DOHH2 (cell line): ENCODE measurements at regions not wholly inside any gene's neighbourhood (a gene's known extent, or its start where the extent isn't known, plus 50 kb on each side); places are given as distances from the start of the nearest gene placed in this dataset.

ENCODE experiments used
- H3F3A ChIP-seq: fragments of 200-600 bp; sonication (generic), shearing (Covaris generic); 2 replicates; pipeline ENCODE4 v1.6.0; 2016; ENCODE audit warnings: antibody characterized with exemption, mild to moderate bottlenecking; ENCODE audit not compliant: control insufficient read depth, insufficient read depth
- H3K27ac ChIP-seq: fragments of 200-600 bp; sonication (generic); 2 replicates; pipeline ENCODE4 v1.5.1; 2014; ENCODE audit warnings: low read depth, mild to moderate bottlenecking, low read length, moderate library complexity
- H3K27me3 ChIP-seq: fragments of 200-600 bp; sonication (generic); 2 replicates; pipeline ENCODE4 v1.6.1; 2014; ENCODE audit warnings: mild to moderate bottlenecking, low read length, mixed read lengths; ENCODE audit not compliant: control insufficient read depth
- H3K36me3 ChIP-seq: fragments of 200-600 bp; sonication (generic); 2 replicates; pipeline ENCODE4 v1.6.1; 2014; ENCODE audit warnings: mild to moderate bottlenecking, low read length, moderate library complexity, mixed read lengths; ENCODE audit not compliant: control insufficient read depth
- H3K4me1 ChIP-seq: fragments of 200-600 bp; sonication (generic); 2 replicates; pipeline ENCODE4 v1.6.1; 2014; ENCODE audit warnings: mild to moderate bottlenecking, low read length, mixed read lengths; ENCODE audit not compliant: control insufficient read depth
- H3K4me2 ChIP-seq: fragments of 200-600 bp; sonication (generic); 2 replicates; pipeline ENCODE4 v1.6.0; 2014; ENCODE audit warnings: mild to moderate bottlenecking, low read length, moderate library complexity
- H3K4me3 ChIP-seq: fragments of 200-600 bp; sonication (generic); 2 replicates; pipeline ENCODE4 v1.5.1; 2014; ENCODE audit warnings: mild to moderate bottlenecking, low read length, mixed read lengths
- H3K79me2 ChIP-seq: fragments of 200-600 bp; sonication (generic); 2 replicates; pipeline ENCODE4 v1.6.1; 2014; ENCODE audit warnings: mild to moderate bottlenecking, low read length, mixed read lengths; ENCODE audit not compliant: control insufficient read depth
- H3K9me2 ChIP-seq: fragments of 200-600 bp; sonication (generic); replicated peaks from 2 replicates; pipeline ENCODE4 v1.6.1; 2014; ENCODE audit warnings: mild to moderate bottlenecking, low read length, mixed read lengths; ENCODE audit not compliant: control insufficient read depth
- H3K9me3 ChIP-seq: fragments of 200-600 bp; sonication (generic); 2 replicates; pipeline ENCODE4 v1.6.1; 2014; ENCODE audit warnings: antibody characterized with exemption, low read length, mixed read lengths; ENCODE audit not compliant: control insufficient read depth, insufficient read depth
- H4K20me1 ChIP-seq: fragments of 200-600 bp; sonication (generic); 2 replicates; pipeline ENCODE4 v1.6.0; 2014; ENCODE audit warnings: low read depth, mild to moderate bottlenecking, antibody characterized with exemption, low read length, moderate library complexity; ENCODE audit not compliant: control insufficient read depth, insufficient read depth
- CTCF ChIP-seq: fragments of 200-600 bp; sonication (generic); IDR thresholded peaks from one replicate; pipeline ENCODE4 v1.5.1; 2014; ENCODE audit warnings: antibody characterized with exemption, mild to moderate bottlenecking, low read depth, low read length; ENCODE audit not compliant: poor library complexity, severe bottlenecking
- EZH2phosphoT487 ChIP-seq: fragments of 200-600 bp; sonication (generic); IDR thresholded peaks from 2 replicates; pipeline ENCODE4 v1.6.1; 2017; ENCODE audit warnings: borderline replicate concordance, mild to moderate bottlenecking, antibody characterized with exemption, low read length, moderate library complexity, mixed read lengths

GRCh38 chr1:58166417-58166816, 380.1 kb downstream of the OMA1 start:
- no peak overlapping the region for H3K4me3 ChIP-seq

GRCh38 chr1:58165073-58165472, 381.5 kb downstream of the OMA1 start:
- H3K36me3 ChIP-seq: no peaks in the 10 kb centered on the region
- H3F3A ChIP-seq: no peaks in the 10 kb centered on the region
- H3K27ac ChIP-seq: no peak overlapping the region
- H3K4me1 ChIP-seq: no peaks in the 10 kb centered on the region
- no peaks in the 10 kb centered on the region for H3K9me2 ChIP-seq
- H3K4me2 ChIP-seq: no peak overlapping the region
- H3K27me3 ChIP-seq: no peaks in the 10 kb centered on the region
- H3K9me3 ChIP-seq: no peaks in the 10 kb centered on the region
- TF ChIP-seq CTCF (no peak), EZH2phosphoT487 (no peak)
- no peaks in the 10 kb centered on the region for H3K79me2 ChIP-seq
- H4K20me1 ChIP-seq: no peaks in the 10 kb centered on the region
- no peak overlapping the region for H3K4me3 ChIP-seq

More at GRCh38 chr1:58166417-58166816, 380.1 kb downstream of the OMA1 start:
- Histone ChIP-seq H3K27me3 (no peaks in the 10 kb centered on the region), H3K79me2 (no peaks in the 10 kb centered on the region), H3F3A (no peaks in the 10 kb centered on the region), H3K9me3 (no peaks in the 10 kb centered on the region), H3K4me2 (no peak overlapping the region), H3K27ac (no peak overlapping the region), H3K9me2 (no peaks in the 10 kb centered on the region), H3K36me3 (no peaks in the 10 kb centered on the region), H3K4me1 (no peaks in the 10 kb centered on the region), H4K20me1 (no peaks in the 10 kb centered on the region)
- no peak for TF ChIP-seq EZH2phosphoT487
- TF ChIP-seq CTCF: no peak

GRCh38 chr1:58162952-58163550, 383.5 kb downstream of the OMA1 start:
- no peaks in the 10 kb centered on the region for H3K79me2 ChIP-seq
- TF ChIP-seq CTCF: peak; percentile 85
- TF ChIP-seq EZH2phosphoT487: no peak

More at GRCh38 chr1:58162952-58163550, 383.5 kb downstream of the OMA1 start:
- H4K20me1 ChIP-seq: no peaks in the 10 kb centered on the region
- H3K9me3 ChIP-seq: no peaks in the 10 kb centered on the region
- no peaks in the 10 kb centered on the region for H3K27me3 ChIP-seq
- H3F3A ChIP-seq: no peaks in the 10 kb centered on the region
- H3K4me3 ChIP-seq: no peak overlapping the region
- H3K4me1 ChIP-seq: no peaks in the 10 kb centered on the region
- no peaks in the 10 kb centered on the region for H3K36me3 ChIP-seq
- H3K4me2 ChIP-seq: no peak overlapping the region
- no peak overlapping the region for H3K27ac ChIP-seq
- no peaks in the 10 kb centered on the region for H3K9me2 ChIP-seq
